MM.1S (cell line): ENCODE measurements at regions not wholly inside any gene's neighbourhood (a gene's known extent, or its start where the extent isn't known, plus 50 kb on each side); places are given as distances from the start of the nearest gene placed in this dataset.

Experiments
- CTCF ChIP-seq: fragments of 300-600 bp; sonication (generic); IDR thresholded peaks from 2 replicates; pipeline ENCODE4 v1.5.1; 2016; ENCODE audit warnings: antibody characterized with exemption, low read length, mixed read lengths
- EZH2 ChIP-seq: fragments of 300-600 bp; sonication (generic); optimal IDR thresholded peaks from 2 replicates; pipeline ENCODE3; 2017; ENCODE audit warnings: low read depth, mild to moderate bottlenecking, antibody characterized with exemption, low read length, mixed read lengths
- EZH2phosphoT487 ChIP-seq: fragments of 300-600 bp; sonication (generic); IDR thresholded peaks from 2 replicates; pipeline ENCODE4 v1.6.1; 2018; ENCODE audit warnings: antibody characterized with exemption, low read length

GRCh38 chr7:93707249-93707648, 132.7 kb upstream of the CALCR start:
- no peak for TF ChIP-seq CTCF
- no peak for TF ChIP-seq EZH2
- TF ChIP-seq EZH2phosphoT487, result no peak
